NCI-H226 (cell line): ENCODE measurements at regions not wholly inside any gene's neighbourhood (a gene's known extent, or its start where the extent isn't known, plus 50 kb on each side); places are given as distances from the start of the nearest gene placed in this dataset.
"Not testable (repeated sequence)": the region's sequence is repeated elsewhere in the genome, so short reads cannot be mapped to it uniquely, and the experiment has no call there.

Experiments used
- DNase-seq: peaks from one replicate; pipeline ENCODE4 v3.0.0-alpha.2; 2015

DNA sequence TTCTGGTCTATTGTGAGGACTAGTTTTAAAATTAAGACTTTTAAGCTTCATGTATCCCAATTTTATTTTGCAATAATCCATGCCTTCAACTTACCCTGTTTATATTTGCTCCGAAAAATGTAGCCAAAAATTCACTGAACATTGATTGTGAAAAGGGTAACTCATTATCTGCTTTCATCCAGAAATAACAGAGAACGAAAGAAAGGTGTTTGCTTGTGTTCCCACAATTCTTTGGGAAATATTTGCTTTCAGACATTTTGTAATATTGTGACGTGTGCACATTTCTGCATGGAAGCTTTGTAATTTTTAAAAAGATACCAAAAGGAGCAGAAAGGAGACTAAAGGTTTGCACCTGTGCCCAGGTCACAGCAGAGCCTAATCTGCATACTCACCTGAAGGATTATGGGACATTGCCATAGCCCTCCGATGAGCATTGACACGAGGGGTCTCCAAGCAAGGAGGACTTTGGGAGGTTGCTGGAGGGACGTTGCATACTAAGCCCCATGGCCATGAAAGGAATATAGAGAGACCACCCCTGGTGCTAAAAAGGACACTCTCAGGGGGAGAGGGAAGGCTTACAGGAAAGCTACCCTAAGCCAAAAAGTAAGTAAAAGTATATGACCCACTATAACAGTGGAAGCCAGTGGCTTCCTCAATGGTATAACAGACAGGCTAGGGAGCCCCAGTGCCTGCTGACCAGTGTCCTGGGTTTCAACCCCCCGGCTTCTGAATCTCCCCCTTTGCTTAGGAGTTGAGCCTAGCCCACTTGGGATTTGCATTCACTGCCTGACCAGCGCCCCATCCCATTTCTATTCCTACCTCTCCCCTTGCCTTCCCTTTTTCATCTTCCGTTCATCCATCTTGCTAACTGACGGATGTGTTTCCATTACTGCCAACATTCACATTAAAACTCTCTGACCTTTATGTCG is 148.6 kb upstream of the ZC3H12A start:
- no peak for DNase-seq

- no peak for DNase-seq
Measured at GRCh38 chr1:37332126-37332525, 142.3 kb upstream of the ZC3H12A start.

DNA sequence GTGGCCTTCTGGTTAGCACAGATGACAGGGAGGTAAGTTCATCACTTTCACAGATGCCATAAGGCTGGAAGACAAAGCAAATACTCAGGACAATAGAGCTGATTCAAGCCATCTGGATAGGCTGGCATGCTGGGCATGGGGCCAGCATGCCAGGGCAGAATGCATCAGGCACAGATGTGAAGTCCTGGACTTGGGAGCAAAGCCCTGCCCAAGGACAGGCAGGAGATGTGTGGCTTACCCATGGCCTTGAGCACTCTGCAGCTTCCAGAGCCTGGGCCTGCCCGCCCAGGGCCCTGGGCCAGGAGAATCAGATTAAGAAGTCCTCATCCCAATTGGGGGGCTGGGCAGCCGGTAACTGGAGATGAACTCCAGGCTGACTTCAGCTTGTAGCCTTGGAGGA is 135.7 kb upstream of the ZC3H12A start:
- no peak for DNase-seq

GRCh38 chr1:37342736-37343135 is 131.6 kb upstream of the ZC3H12A start:
- DNase-seq, result no peak

GRCh38 chr1:37347104-37347649 is 127.2 kb upstream of the ZC3H12A start:
- DNase-seq, result no peak

- no peak for DNase-seq
Measured at GRCh38 chr1:37353871-37354270, 120.5 kb upstream of the ZC3H12A start.

DNA sequence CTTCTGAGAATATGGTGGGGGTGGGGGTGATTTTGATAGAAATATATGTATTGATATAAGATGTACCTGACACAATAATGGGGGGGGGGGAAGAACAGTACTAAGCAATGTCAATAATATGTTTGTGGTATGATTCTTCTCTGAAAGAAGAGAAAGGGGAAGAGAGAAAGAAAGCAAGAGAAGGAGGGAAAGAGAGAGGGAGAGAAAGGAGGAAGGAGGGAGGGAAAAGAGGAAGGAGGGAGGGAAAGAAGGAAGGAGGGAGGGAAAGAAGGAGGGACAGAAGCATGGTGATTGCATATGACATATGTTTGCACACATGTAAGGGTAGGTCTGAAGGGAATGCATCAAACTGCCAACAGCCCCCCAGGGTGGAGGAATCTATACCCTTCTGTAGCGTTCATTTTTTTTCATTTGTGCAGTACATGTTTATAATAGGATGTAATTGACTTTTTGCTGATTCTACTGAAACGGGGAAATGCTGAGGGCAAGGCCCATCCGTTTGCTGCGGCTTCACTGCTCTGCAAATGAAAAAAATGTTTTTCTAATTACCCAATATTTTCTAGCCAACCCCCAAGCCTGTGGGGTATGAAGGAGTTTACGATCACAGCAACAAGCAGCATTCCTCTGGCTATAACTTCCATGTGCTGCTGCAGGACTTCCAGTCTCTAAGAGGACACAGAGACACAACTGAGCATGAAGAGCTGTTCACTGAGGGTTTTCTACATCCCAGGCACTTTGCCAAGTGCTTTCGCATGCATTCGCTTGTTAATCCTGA is 119.3 kb upstream of the ZC3H12A start:
- DNase-seq, result no peak

- DNase-seq, result no peak
Measured at GRCh38 chr1:37358992-37359391, 115.4 kb upstream of the ZC3H12A start.

- DNase-seq, result no peak
Measured at GRCh38 chr1:37360011-37360410, 114.4 kb upstream of the ZC3H12A start.

- no peak for DNase-seq
Measured at GRCh38 chr1:37362594-37363385, 111.6 kb upstream of the ZC3H12A start.

GRCh38 chr1:37363535-37363934 is 110.8 kb upstream of the ZC3H12A start:
- no peak for DNase-seq

DNA sequence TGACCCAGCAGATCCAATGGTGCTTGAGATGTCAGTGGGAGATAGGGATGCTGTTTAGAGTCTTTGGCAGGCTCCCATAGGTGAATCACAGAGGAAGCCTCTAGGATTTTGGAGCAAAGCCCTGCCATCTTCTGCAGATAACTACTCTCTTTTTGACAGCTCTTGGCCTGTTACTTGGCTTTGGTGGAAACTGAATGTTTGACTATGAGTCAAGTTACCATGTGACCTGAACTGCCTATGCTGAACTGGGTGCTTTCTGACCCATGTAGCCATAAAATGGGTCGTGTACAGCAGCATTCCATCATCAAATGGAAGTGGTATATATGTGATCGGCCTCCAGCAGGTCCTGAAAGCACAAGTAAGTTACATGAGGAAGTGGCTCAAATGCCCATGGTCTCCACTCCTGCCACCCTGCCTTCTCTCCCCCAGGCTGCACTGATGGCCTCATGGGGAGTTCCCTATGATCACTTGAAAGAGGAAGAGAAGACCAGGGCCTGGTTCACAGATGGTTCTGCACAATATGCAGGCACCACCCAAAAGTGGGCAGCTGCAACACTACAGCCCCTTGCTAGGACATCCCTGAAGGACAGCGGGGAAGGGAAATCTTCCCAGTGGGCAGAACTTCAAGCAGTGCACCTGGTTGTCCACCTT is 105.6 kb upstream of the ZC3H12A start:
- not testable (repeated sequence) for DNase-seq

DNA sequence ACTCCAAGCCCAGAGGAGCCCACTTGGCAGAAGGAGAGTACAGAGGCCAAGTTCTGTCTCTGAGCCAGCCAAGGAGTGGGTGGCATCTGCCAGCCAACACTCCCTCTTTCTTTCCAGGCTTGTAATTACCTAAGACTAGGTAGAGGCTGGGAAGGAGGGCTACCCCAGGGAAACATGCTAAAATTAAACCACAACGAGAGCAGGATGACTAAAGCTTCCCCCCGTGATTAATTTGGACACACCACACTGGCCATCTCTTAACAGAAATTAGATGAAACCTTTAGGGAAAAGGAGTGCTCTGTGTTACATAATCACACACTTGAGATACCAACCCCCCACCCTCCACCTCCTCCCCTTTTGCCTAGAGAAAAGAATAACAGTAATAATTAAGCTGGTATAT is 102.1 kb upstream of the ZC3H12A start:
- no peak for DNase-seq

- DNase-seq, result no peak
Measured at GRCh38 chr1:37372711-37373110, 101.7 kb upstream of the ZC3H12A start.

DNA sequence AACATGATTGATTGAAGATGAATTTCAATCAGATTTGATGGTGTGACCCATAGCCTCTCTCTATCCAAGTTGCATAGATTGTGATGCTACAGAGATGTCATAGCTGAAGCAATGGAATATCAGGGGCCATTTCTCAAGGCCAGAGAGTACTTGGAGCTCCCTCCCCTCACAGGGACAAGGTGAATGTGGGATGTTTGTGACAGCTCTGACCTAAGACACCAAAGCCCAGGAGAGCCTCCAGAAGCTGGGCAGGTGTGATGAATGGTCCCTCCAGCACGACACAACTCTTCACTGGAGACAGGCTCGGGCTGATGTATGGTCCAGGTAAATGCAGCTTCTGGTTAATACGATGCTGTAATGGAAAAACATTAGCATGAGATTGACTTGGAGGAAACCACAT is 101.0 kb upstream of the ZC3H12A start:
- DNase-seq, result no peak

DNA sequence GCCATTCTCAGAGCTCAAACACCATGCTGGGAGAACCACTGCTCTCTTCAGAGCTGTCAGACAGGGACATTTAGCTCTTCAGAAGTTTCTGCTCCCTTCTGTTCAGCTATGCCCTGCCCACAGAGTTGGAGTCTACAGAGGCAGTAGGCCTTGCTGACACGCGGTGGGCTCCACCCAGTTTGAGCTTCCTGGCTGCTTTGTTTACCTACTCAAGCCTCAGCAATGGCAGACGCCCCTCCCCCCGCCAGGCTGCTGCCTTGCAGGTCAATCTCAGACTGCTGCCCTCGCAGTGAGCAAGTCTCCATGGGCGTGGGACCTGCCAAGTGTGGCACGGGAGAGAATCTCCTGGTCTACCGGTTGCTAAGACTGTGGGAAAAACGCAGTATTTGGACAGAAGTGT is 93.8 kb upstream of the ZC3H12A start:
- not testable (repeated sequence) for DNase-seq

GRCh38 chr1:37387854-37388253 is 86.5 kb upstream of the ZC3H12A start:
- DNase-seq, result no peak

DNA sequence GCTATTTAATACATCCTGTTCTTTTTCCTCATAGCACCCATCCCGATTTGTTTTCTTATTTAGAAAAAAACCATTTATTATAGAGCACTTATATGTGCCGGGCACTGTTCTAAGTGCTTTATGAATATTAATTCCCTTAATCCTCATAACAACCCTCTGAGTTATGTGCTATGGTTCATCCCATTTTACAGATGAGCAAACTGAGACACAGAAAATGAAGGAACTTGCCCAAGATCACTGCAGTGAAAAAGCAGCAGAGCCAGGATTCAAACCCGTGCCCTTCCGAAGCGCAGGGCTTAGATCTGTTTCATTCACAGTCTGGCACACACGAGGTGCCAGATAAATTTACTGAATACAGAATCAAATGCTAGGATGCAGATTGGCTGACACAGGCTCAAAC is 85.1 kb upstream of the ZC3H12A start:
- no peak for DNase-seq

DNA sequence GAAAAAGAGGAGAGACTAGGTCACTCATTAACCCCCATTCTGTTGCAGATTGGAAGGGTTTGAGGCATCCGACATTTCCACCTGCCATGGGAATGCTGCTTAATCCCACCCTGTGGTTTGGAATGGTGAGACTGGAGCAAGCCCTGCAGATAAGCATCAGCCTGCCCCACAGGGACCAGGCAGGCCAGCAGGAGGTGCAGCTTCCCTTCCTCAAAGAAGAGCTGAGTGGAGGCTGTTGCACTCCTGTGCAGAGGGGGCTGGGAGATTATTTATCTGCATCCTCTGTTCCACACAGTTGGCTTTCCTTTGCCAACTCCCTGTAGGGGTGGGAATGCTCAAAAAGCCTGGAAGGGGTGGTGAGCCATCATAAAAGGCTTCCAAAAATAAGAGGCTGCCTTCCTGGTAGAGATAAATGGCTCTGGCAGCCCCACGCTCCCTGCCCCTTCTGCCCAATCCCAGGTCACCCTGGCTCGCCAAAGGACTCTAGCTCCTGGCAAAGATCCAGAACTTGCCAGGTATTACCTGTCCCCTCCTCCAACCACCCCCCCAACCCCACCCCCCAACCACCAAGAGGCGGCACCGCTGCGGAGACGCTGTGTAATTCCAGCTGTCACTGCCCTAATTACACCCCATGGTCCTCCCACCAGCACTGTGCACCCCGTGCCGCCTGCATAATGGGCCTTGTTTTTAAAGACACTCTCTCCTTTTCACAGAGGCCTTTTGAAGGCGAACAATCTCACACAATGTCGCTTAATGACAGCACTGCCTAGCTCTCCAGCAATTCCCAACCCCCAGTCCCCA is 83.0 kb upstream of the ZC3H12A start:
- DNase-seq, result no peak

- DNase-seq, result no peak
Measured at GRCh38 chr1:37392051-37392450, 82.3 kb upstream of the ZC3H12A start.
